ENCODE measurements at regions not wholly inside any gene's neighbourhood (a gene's known extent, or its start where the extent isn't known, plus 50 kb on each side); places are given as distances from the start of the nearest gene placed in this dataset.

- TF ChIP-seq CTCF (IDR thresholded peaks at IDR 0.05) (no peak), POLR2A (IDR thresholded peaks at IDR 0.05) (no peak)
These were observed 948.8 kb upstream of the USP15 start for GRCh38 chr12:61311413-61311812.
